ENCODE measurements at regions not wholly inside any gene's neighbourhood (a gene's known extent, or its start where the extent isn't known, plus 50 kb on each side); places are given as distances from the start of the nearest gene placed in this dataset.
"Not testable (repeated sequence)": the region's sequence is repeated elsewhere in the genome, so short reads cannot be mapped to it uniquely, and the experiment has no call there.

DNA sequence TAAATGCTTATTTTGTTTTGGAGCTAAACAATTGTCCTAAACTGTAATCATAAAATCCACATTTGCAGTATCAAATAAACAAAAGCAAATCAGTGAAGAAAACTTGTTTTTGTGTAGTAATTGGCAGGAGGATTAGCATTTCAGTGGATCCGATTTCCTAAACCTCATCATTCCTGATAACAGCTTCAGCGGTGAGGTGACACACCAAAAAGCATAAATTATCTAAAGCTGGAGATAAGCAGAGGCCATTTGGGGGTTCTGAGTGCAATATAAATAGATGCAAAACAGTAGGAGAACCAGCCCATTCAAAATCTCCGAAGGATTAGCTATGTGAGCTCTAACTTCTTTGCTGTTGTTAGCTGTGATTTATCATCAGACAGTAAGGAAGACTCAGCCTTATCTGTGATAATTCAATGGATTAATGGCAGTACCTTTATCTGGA, 235.8 kb downstream of the EPHA7 start:
- Histone ChIP-seq H3K9me3 (no peaks in the 10 kb centered on the region), H3K27me3 (no peaks in the 10 kb centered on the region), H3K4me1 (no peaks in the 10 kb centered on the region), H3K4me3 (no peak overlapping the region), H3K36me3 (no peaks in the 10 kb centered on the region), H3K27ac (no peak overlapping the region)
- WGBS (ENCODE audit: insufficient coverage, low coverage, low lambda C conversion rate, missing lambda C conversion rate), result 0% methylated on average over 3 of the region's 3 CpGs
- TF ChIP-seq, protein P1, sequence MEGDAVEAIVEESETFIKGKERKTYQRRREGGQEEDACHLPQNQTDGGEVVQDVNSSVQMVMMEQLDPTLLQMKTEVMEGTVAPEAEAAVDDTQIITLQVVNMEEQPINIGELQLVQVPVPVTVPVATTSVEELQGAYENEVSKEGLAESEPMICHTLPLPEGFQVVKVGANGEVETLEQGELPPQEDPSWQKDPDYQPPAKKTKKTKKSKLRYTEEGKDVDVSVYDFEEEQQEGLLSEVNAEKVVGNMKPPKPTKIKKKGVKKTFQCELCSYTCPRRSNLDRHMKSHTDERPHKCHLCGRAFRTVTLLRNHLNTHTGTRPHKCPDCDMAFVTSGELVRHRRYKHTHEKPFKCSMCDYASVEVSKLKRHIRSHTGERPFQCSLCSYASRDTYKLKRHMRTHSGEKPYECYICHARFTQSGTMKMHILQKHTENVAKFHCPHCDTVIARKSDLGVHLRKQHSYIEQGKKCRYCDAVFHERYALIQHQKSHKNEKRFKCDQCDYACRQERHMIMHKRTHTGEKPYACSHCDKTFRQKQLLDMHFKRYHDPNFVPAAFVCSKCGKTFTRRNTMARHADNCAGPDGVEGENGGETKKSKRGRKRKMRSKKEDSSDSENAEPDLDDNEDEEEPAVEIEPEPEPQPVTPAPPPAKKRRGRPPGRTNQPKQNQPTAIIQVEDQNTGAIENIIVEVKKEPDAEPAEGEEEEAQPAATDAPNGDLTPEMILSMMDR (IDR thresholded peaks at IDR 0.05), result no peak
- TF ChIP-seq POLR2A (IDR thresholded peaks at IDR 0.05), result no peak
- intact Hi-C loops (cut with DNase I), result no loop called here
- ATAC-seq (no peak), DNase-seq (no peak)

DNA sequence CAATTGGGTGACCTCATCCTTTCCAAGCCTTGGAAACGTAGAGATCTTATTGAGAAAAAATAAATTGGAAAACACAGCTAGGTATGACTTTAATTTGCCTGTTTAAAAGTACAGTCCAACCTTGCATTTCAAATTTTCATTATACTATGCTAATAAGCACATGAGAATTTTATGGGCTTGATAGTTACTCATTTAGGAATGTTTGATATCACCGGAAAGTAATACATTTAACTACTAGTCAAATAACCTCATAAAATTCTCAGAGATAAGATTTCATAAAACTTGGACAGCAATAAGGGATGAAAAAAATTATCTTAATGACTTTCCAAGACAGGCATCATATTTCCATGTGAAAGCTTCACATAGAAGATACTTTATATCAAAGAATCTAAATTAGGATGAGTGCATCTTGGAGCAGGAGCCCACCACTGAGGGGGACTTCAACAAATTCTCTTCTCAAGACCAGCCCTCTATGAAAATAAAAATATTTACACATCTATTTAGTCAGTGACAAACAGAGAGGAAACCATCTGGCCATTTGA, 236.3 kb downstream of the EPHA7 start:
- Histone ChIP-seq H3K9me3 (no peaks in the 10 kb centered on the region), H3K27me3 (no peaks in the 10 kb centered on the region), H3K27ac (no peak overlapping the region), H3K4me1 (no peaks in the 10 kb centered on the region), H3K4me3 (no peak overlapping the region), H3K36me3 (no peaks in the 10 kb centered on the region)
- intact Hi-C loops (cut with DNase I), result no loop called here
- 31% methylated on average over 2 of the region's 2 CpGs for WGBS (ENCODE audit: insufficient coverage, low coverage, low lambda C conversion rate, missing lambda C conversion rate)
- DNase-seq (no peak), ATAC-seq (no peak)
- no peak for TF ChIP-seq POLR2A (IDR thresholded peaks at IDR 0.05)
- TF ChIP-seq, protein P1 (IDR thresholded peaks at IDR 0.05), result no peak

DNA sequence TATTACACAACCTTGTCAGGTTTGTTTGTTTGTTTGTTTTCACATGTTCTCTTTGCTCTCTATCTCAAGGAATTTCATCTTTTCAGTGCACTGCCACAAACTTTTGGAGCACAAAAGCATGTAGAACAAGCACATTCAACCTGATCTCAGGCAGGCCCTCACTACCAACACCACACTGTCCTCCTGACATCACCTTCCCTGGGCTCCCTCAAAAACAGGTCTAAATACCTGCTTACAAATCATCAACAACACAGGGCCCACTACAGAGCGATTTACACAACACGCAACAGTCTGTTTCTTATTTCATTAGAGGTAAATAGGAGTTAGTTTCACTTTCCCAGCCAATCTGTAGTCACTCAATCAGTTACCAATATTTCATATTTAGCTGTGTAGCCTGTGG, 241.4 kb downstream of the EPHA7 start:
- intact Hi-C loops (cut with DNase I), result no loop called here
- WGBS (ENCODE audit: insufficient coverage, low coverage, low lambda C conversion rate, missing lambda C conversion rate), result 69% methylated on average over 2 of the region's 2 CpGs
- H3K36me3 ChIP-seq, result no peaks in the 10 kb centered on the region
- ATAC-seq (no peak), DNase-seq (no peak)
- H3K4me3 ChIP-seq, result no peak overlapping the region
- TF ChIP-seq, protein P1 (IDR thresholded peaks at IDR 0.05), result no peak
- TF ChIP-seq POLR2A (IDR thresholded peaks at IDR 0.05), result no peak
- H3K27ac ChIP-seq, result no peak overlapping the region
- no peaks in the 10 kb centered on the region for H3K9me3 ChIP-seq
- no peaks in the 10 kb centered on the region for H3K4me1 ChIP-seq
- no peaks in the 10 kb centered on the region for H3K27me3 ChIP-seq

DNA sequence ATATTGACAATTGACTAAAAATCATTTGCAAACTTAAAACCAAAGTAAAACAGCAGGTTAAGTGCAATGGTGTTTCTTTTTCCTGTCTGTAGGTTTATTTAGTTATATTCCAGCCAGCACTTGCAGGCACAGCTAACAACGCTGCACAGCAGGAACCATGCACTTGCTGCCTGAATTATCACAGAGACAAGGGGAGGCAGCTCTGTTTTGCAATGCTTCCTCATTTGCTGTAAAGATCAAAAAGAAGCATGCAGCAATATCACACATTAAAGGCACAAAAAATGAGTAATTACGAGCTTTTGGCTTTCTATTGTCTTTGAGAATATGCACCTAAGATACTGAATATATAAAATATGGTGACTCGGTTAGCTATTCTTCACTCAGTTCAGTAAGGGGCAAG, 241.9 kb downstream of the EPHA7 start:
- Histone ChIP-seq H3K27me3 (no peaks in the 10 kb centered on the region), H3K4me3 (no peak overlapping the region), H3K36me3 (no peaks in the 10 kb centered on the region), H3K9me3 (no peaks in the 10 kb centered on the region), H3K27ac (no peak overlapping the region), H3K4me1 (no peaks in the 10 kb centered on the region)
- intact Hi-C loops (cut with DNase I), result no loop called here
- DNase-seq (no peak), ATAC-seq (no peak)
- WGBS (ENCODE audit: insufficient coverage, low coverage, low lambda C conversion rate, missing lambda C conversion rate), result 48% methylated on average over 3 of the region's 3 CpGs
- TF ChIP-seq POLR2A (IDR thresholded peaks at IDR 0.05), result no peak
- TF ChIP-seq, protein P1 (IDR thresholded peaks at IDR 0.05), result no peak

DNA sequence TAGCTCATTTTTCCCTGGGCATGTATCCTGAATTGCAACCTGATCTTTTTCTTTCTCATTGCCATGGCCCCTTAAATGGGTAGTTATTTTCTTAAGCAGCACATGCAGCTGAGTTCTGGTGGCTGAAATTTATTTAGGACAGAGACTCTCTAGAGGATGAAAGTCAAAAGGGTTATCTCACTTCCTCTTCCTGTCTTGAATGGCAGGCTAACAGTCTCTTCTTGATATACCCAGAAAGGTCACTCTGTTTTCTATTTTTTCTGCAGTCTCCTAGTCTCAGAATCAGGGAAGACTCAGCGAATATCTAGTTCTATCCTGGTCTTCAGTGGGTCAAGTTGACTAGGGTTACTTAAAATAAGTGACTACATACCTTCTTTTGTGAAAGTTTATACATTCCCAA, 243.3 kb downstream of the EPHA7 start:
- 64% methylated on average over 1 of the region's 1 CpG for WGBS (ENCODE audit: insufficient coverage, low coverage, low lambda C conversion rate, missing lambda C conversion rate)
- intact Hi-C loops (cut with DNase I), result no loop called here

DNA sequence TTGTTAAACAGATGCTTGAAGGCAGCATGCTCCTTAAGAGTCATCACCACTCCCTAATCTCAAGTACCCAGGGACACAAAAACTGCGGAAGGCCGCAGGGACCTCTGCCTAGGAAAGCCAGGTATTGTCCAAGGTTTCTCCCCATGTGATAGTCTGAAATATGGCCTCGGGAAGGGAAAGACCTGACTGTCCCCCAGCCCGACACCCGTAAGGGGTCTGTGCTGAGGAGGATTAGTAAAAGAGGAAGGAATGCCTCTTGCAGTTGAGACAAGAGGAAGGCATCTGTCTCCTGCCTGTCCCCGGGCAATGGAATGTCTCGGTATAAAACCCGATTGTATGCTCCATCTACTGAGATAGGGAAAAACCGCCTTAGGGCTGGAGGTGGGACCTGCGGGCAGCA, 245.8 kb downstream of the EPHA7 start:
- not testable (repeated sequence) for DNase-seq

More for the DNA sequence above, 243.3 kb downstream of the EPHA7 start:
- Histone ChIP-seq H3K4me1 (no peaks in the 10 kb centered on the region), H3K27ac (no peak overlapping the region), H3K4me3 (no peak overlapping the region), H3K9me3 (no peaks in the 10 kb centered on the region), H3K27me3 (no peaks in the 10 kb centered on the region), H3K36me3 (no peaks in the 10 kb centered on the region)
- TF ChIP-seq, protein P1 (IDR thresholded peaks at IDR 0.05), result no peak
- TF ChIP-seq POLR2A (IDR thresholded peaks at IDR 0.05), result no peak
- no peak for DNase-seq
- ATAC-seq, result peak in 1 of 4 donors; percentile 41

More for the DNA sequence above, 245.8 kb downstream of the EPHA7 start:
- H3K4me3 ChIP-seq; H3K27me3 ChIP-seq; H3K9me3 ChIP-seq; H3K36me3 ChIP-seq; ATAC-seq; intact Hi-C loops (cut with DNase I); H3K4me1 ChIP-seq; H3K27ac ChIP-seq: not testable (repeated sequence)
- WGBS (ENCODE audit: insufficient coverage, low coverage, low lambda C conversion rate, missing lambda C conversion rate), result 63% methylated on average over 3 of the region's 10 CpGs
